Activated naive CD4-positive, alpha-beta T cell treated with anti-CD3 and anti-CD28 coated beads, Interleukin-2, amount 50 U/mL, for 16 hours (primary cell): ENCODE measurements at regions not wholly inside any gene's neighbourhood (a gene's known extent, or its start where the extent isn't known, plus 50 kb on each side); places are given as distances from the start of the nearest gene placed in this dataset.
"Not testable (repeated sequence)": the region's sequence is repeated elsewhere in the genome, so short reads cannot be mapped to it uniquely, and the experiment has no call there.

ENCODE experiments used
- DNase-seq: peaks from one replicate; pipeline ENCODE4 v3.0.0-alpha.2; 2020

DNA sequence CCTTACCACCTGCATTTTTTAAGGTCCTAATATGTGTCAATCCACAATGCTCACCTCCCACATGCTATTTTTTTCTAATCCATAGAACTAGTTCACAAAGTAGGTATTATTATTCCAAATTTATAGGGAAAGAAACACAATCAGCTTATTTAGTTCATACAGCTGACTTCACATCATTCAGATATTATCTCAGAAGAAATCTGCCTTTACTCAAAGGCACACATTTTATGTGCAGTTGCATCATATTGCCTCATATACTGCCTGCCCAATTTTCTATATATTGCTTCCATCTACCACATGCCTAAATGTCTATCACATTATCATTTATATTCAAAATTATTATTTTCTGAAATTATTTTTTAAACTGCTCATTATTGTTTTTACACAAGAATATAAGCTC is 88.7 kb upstream of the LUZP2 start:
- no peak for DNase-seq

DNA sequence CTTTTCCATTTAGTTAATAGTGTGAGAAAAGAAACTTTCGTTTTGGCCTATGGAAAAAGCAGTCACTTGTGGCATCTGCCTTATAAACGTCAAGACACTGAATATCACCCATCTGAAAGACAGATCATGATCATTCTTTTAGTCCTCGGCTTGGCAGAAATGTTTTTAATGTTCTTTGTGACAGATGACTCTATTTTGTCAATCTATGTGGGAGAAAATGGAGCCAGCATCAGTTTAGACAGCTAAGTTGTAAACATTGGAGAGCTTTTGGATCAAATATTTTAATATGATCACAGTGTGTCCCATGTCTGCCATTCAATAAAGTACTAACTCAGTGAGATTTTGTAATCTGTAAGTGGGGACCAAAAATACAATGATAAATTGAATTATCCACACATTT is 85.1 kb upstream of the LUZP2 start:
- DNase-seq: no peak

DNA sequence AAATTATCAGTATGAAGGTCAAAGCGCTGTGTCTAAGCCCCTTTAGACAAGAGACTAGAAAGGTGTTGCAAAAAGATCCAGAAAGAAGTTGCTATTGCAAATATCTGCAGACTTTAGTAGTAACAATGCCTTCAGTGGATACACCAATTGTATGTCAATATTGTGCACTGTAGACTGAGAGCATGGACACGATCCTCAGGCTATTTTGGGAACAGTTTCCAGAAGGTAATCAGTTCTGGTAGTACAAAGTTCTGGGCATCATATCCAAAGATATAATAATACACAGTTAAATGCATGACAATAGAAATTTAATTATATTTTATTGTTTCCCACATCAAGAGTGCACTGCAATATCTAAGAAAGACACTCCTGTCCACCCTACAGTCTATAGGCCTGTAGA is 84.1 kb upstream of the LUZP2 start:
- no peak for DNase-seq

DNA sequence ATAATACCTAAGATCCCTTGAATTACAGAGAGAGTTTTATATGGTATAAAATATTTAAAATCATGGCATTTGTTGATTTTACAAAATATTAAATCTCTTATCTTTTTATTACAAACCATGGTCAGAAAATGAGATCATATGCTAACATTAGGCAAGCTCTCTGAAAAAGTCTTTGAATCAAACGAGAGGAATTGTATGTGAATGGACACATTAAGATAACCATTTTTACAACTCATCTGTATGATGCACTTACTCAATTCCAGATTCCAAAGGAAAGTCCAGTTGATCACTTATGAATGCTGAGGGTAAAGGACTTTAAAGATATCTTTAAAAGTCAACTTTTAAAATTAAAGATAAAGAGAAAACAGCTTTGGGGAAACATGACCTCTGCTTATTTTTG is 83.5 kb upstream of the LUZP2 start:
- no peak for DNase-seq

DNA sequence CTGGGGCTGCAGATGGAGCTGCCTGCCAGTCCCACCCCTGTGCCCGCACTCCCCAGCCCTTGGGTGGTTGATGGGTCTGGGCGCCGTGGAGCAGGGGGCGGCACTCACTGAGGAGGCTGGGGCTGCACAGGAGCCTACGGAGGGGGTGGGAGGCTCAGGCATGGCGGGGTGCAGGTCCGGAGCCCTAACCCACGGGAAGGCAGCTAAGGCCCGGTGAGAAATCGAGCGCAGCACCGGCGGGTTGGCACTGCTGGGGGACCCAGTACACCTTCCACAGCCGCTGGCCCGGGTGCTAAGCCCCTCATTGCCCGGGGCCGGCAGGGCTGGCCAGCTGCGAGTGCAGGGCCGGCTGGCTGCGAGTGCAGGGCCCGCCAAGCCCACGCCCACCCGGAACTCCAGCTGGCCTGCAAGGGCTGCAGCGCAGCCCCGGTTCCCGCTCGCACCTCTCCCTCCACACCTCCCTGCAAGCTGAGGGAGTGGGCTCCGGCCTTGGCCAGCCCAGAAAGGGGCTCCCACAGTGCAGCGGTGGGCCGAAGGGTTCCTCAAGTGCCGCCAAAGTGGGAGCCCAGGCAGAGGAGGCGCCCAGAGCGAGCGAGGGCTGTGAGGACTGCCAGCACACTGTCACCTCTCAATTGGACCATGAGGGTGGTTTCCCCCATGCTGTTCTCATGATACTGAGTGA is 80.8 kb upstream of the LUZP2 start:
- DNase-seq: not testable (repeated sequence)

DNA sequence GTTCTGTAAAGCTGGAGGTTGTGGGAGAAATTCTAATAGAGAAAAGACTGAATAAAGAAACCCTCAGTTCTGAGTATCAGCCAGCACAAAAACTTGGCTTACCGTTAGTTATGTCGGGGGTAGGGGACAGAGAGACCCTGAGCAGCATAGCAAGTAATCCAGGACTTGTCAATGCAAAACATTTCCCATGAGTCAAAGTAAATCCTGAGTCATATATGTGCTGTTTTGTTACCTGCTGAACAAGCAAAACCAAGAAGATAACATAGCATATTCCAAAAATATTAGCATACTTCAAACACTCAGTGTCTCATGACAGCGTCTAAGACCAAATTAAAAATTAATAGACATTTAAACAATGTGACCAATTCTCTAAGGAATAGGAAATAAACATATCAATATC is 75.1 kb upstream of the LUZP2 start:
- no peak for DNase-seq

DNA sequence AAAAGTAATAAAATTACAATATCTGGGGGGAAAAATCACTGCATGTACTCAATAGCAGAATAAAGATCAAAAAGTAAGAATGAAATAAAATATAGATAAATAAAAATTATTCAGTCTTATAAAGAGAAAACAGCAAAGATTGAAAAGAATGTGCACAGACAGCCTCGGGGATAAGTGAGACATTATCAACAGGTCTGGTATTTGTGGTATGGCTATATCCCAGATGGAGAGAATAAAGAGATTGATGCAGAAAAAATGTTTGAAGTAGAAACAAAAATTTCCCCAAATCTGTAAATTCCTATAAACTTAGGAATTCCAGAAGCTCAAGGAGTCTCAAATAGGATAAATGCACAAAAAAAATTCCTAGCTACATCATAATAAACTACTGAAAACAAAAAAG is 74.5 kb upstream of the LUZP2 start:
- DNase-seq: no peak

DNA sequence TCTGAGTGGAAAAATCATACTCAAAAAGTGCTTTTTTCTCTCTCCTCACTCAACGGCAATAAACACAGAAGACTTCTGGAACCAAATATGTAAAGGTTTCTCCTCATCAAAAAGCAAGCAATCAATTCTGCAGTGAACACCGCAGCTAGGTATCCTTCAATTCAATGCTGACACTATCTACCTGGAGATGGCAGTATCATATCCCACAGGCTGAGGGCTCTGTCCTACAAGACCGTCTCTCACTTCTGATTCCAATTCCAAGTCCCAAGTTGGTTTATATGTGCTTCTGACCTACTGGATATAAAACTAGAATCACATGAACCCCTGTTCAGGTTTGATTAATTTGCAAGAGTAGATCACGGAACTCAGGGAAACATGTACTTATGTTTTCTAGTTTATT is 59.7 kb upstream of the LUZP2 start:
- no peak for DNase-seq
